GM21390 (cell line): ENCODE measurements at regions not wholly inside any gene's neighbourhood (a gene's known extent, or its start where the extent isn't known, plus 50 kb on each side); places are given as distances from the start of the nearest gene placed in this dataset.

Experiments
- ATAC-seq: cut with Tn5 transposase; IDR thresholded peaks from one replicate; pipeline ENCODE4 v1.9.1; 2021; ENCODE audit not compliant: unreplicated experiment

GRCh38 chr4:10207116-10207515 is 90.5 kb upstream of the WDR1 start:
- ATAC-seq, result no peak

GRCh38 chr4:10205223-10205622 is 88.6 kb upstream of the WDR1 start:
- no peak for ATAC-seq

- ATAC-seq, result no peak
Measured at GRCh38 chr4:10204401-10205058, 87.9 kb upstream of the WDR1 start.

GRCh38 chr4:10203851-10204250 is 87.3 kb upstream of the WDR1 start:
- ATAC-seq, result no peak

GRCh38 chr4:10201381-10202223 is 85.0 kb upstream of the WDR1 start:
- no peak for ATAC-seq

GRCh38 chr4:10200869-10201268 is 84.3 kb upstream of the WDR1 start:
- no peak for ATAC-seq

GRCh38 chr4:10198365-10198764 is 81.8 kb upstream of the WDR1 start:
- no peak for ATAC-seq

- ATAC-seq, result no peak
Measured at GRCh38 chr4:10197952-10198351, 81.4 kb upstream of the WDR1 start.

GRCh38 chr4:10196191-10196590 is 79.6 kb upstream of the WDR1 start:
- no peak for ATAC-seq

GRCh38 chr4:10192331-10192730 is 75.7 kb upstream of the WDR1 start:
- ATAC-seq, result no peak

- no peak for ATAC-seq
Measured at GRCh38 chr4:10188400-10189004, 71.9 kb upstream of the WDR1 start.

GRCh38 chr4:10186228-10187214 is 69.9 kb upstream of the WDR1 start:
- no peak for ATAC-seq

GRCh38 chr4:10185518-10186227 is 69.1 kb upstream of the WDR1 start:
- no peak for ATAC-seq

GRCh38 chr4:10184501-10184938 is 67.9 kb upstream of the WDR1 start:
- ATAC-seq, result no peak

GRCh38 chr4:10184041-10184440 is 67.4 kb upstream of the WDR1 start:
- no peak for ATAC-seq

- no peak for ATAC-seq
Measured at GRCh38 chr4:10183462-10183861, 66.9 kb upstream of the WDR1 start.

- no peak for ATAC-seq
Measured at GRCh38 chr4:10182446-10183424, 66.1 kb upstream of the WDR1 start.

GRCh38 chr4:10181745-10182445 is 65.3 kb upstream of the WDR1 start:
- ATAC-seq, result no peak
